H1 (cell line): ENCODE measurements at regions not wholly inside any gene's neighbourhood (a gene's known extent, or its start where the extent isn't known, plus 50 kb on each side); places are given as distances from the start of the nearest gene placed in this dataset.

ENCODE experiments used
- CTCF ChIA-PET: fragments of 300-600 bp; sonication (Branson Sonifier 250); formaldehyde crosslinking; loops from one replicate; lab custom pipeline; 2021; ENCODE audit not compliant: partially characterized antibody; lab: Charles Lee
- POLR2A ChIA-PET: fragments of 300-600 bp; sonication (Branson Sonifier 250); formaldehyde crosslinking; loops from one replicate; lab custom pipeline; 2021; ENCODE audit warnings: inconsistent platforms; ENCODE audit not compliant: partially characterized antibody; lab: Charles Lee
- DNase-seq, 2 experiments: peaks; one replicate each; pipeline versions ENCODE4 v3.0.0 to v3.0.0-alpha.2; 2010 to 2022; ENCODE audit warnings: low spot score in 2 of 2, low read depth in 1 of 2, mixed read lengths in 1 of 2
- FAIRE-seq: peaks from 2 replicates; lab custom pipeline; 2011; peaks lifted over from hg19 to GRCh38; lab: Jason Lieb, UNC
- H2AFZ ChIP-seq: 2 replicates; pipeline ENCODE4 v1.8.1; 2012; ENCODE audit warnings: low read length, inconsistent platforms
- H2AK5ac ChIP-seq: 2 replicates; pipeline ENCODE4 v1.6.1; 2013; ENCODE audit warnings: low read depth, low read length
- H2BK120ac ChIP-seq: replicated peaks from 2 replicates; pipeline ENCODE3; 2013; ENCODE audit warnings: low read depth, low read length, inconsistent platforms
- H2BK12ac ChIP-seq: 2 replicates; pipeline ENCODE4 v1.6.1; 2013; ENCODE audit warnings: low read depth, low read length
- H2BK15ac ChIP-seq: 2 replicates; pipeline ENCODE4 v1.6.1; 2013; ENCODE audit warnings: low read length
- H2BK20ac ChIP-seq: 2 replicates; pipeline ENCODE4 v1.6.1; 2013; ENCODE audit warnings: low read length
- H2BK5ac ChIP-seq: 2 replicates; pipeline ENCODE4 v1.6.1; 2013; ENCODE audit warnings: low read depth, low read length
- H3K14ac ChIP-seq: 2 replicates; pipeline ENCODE4 v1.6.1; 2013; ENCODE audit warnings: inconsistent platforms; ENCODE audit not compliant: insufficient read length
- H3K18ac ChIP-seq: 2 replicates; pipeline ENCODE4 v1.6.1; 2013; ENCODE audit warnings: low read length; ENCODE audit errors: extremely low read depth
- H3K23ac ChIP-seq: 2 replicates; pipeline ENCODE4 v1.6.1; 2013; ENCODE audit warnings: inconsistent platforms; ENCODE audit not compliant: insufficient read length
- H3K23me2 ChIP-seq: 2 replicates; pipeline ENCODE4 v1.6.1; 2013; ENCODE audit warnings: low read depth, low read length
- H3K27ac ChIP-seq: 2 replicates; pipeline ENCODE4 v1.6.1; 2011; ENCODE audit warnings: low read depth, low read length, inconsistent platforms
- H3K27me3 ChIP-seq, 4 experiments: replicated peaks in 1 of 4; 1 replicate in 1 of 4; 2 replicates in 3 of 4; pipeline versions ENCODE4 v1.6.1 to v1.8.1; 2011 to 2013; ENCODE audit warnings: low read length in 3 of 4, mild to moderate bottlenecking in 3 of 4, inconsistent platforms in 2 of 4, mixed read lengths in 2 of 4, moderate library complexity in 1 of 4; ENCODE audit not compliant: control insufficient read depth in 3 of 4, insufficient read depth in 3 of 4; ENCODE audit errors: extremely low read depth in 1 of 4
- H3K36me3 ChIP-seq, 4 experiments: 2 replicates each; pipeline versions ENCODE4 v1.6.1 to v1.8.1; 2011 to 2013; ENCODE audit warnings: mild to moderate bottlenecking in 4 of 4, low read length in 3 of 4, moderate library complexity in 2 of 4, control low read depth in 1 of 4, inconsistent platforms in 1 of 4; ENCODE audit not compliant: insufficient read depth in 4 of 4, control insufficient read depth in 2 of 4
- H3K4ac ChIP-seq: replicated peaks from 2 replicates; pipeline ENCODE3; 2013; ENCODE audit warnings: low read length, low read depth, mixed read lengths, inconsistent platforms; ENCODE audit not compliant: insufficient read length
- H3K4me1 ChIP-seq, 4 experiments: replicated peaks in 1 of 4; 1 replicate in 1 of 4; 2 replicates in 3 of 4; pipeline versions ENCODE4 v1.6.1 to v1.8.1; 2011 to 2013; ENCODE audit warnings: low read length in 3 of 4, inconsistent platforms in 2 of 4, mixed read lengths in 1 of 4; ENCODE audit not compliant: insufficient read depth in 4 of 4, control insufficient read depth in 3 of 4
- H3K4me2 ChIP-seq, 2 experiments: 2 replicates each; pipeline versions ENCODE4 v1.6.1 to v1.8.1; 2011 to 2013; ENCODE audit warnings: low read depth in 2 of 2, low read length in 2 of 2, control low read depth in 1 of 2, inconsistent platforms in 1 of 2, mild to moderate bottlenecking in 1 of 2; ENCODE audit not compliant: insufficient read depth in 1 of 2
- H3K4me3 ChIP-seq, 4 experiments: fragments of 200-600, 300-600 bp in 1 of 4; sonication (generic), shearing (Covaris generic), sonication (Bioruptor Twin) in 1 of 4; 2 replicates each; pipeline versions ENCODE4 v1.5.1 to v1.8.1; 2011 to 2016; ENCODE audit warnings: low read length in 4 of 4, low read depth in 3 of 4, control low read depth in 2 of 4, inconsistent platforms in 2 of 4, mild to moderate bottlenecking in 2 of 4, mixed read lengths in 1 of 4, moderate library complexity in 1 of 4; ENCODE audit not compliant: insufficient read depth in 2 of 4; ENCODE audit errors: extremely low read depth in 1 of 4
- H3K56ac ChIP-seq: replicated peaks from 2 replicates; pipeline ENCODE3; 2013; ENCODE audit warnings: low read depth, mild to moderate bottlenecking, mixed read lengths, low read length, inconsistent platforms; ENCODE audit not compliant: insufficient read length
- H3K79me1 ChIP-seq: 2 replicates; pipeline ENCODE4 v1.6.1; 2013; ENCODE audit warnings: low read depth, low read length, control low read depth
- H3K79me2 ChIP-seq, 2 experiments: 2 replicates each; pipeline versions ENCODE4 v1.6.1 to v1.8.1; 2012 to 2013; ENCODE audit warnings: low read length in 2 of 2, mild to moderate bottlenecking in 2 of 2, inconsistent platforms in 1 of 2; ENCODE audit not compliant: insufficient read depth in 2 of 2, control insufficient read depth in 1 of 2
- H3K9ac ChIP-seq, 4 experiments: replicated peaks in 1 of 4; 1 replicate in 1 of 4; 2 replicates in 3 of 4; pipeline versions ENCODE4 v1.6.1 to v1.8.1; 2011 to 2013; ENCODE audit warnings: low read depth in 3 of 4, low read length in 3 of 4, control low read depth in 2 of 4, mild to moderate bottlenecking in 2 of 4, moderate library complexity in 2 of 4, inconsistent platforms in 1 of 4; ENCODE audit errors: extremely low read depth in 1 of 4
- H3K9me3 ChIP-seq, 2 experiments: 2 replicates each; pipeline versions ENCODE4 v1.6.1 to v1.8.1; 2012 to 2013; ENCODE audit warnings: mild to moderate bottlenecking in 2 of 2, moderate library complexity in 2 of 2, control low read depth in 1 of 2, inconsistent platforms in 1 of 2, low read depth in 1 of 2, low read length in 1 of 2, mixed read lengths in 1 of 2; ENCODE audit not compliant: insufficient read depth in 2 of 2
- H4K20me1 ChIP-seq, 2 experiments: replicated peaks in 1 of 2; 2 replicates each; pipeline versions ENCODE3 to v1.8.1; 2011 to 2013; ENCODE audit warnings: inconsistent platforms in 2 of 2, low read length in 2 of 2, mild to moderate bottlenecking in 1 of 2; ENCODE audit not compliant: insufficient read depth in 2 of 2, control insufficient read depth in 1 of 2
- H4K5ac ChIP-seq: 2 replicates; pipeline ENCODE4 v1.6.1; 2013; ENCODE audit warnings: low read length, low read depth, mixed read lengths, inconsistent platforms; ENCODE audit not compliant: insufficient read length
- H4K8ac ChIP-seq: 2 replicates; pipeline ENCODE4 v1.8.0; 2013; ENCODE audit warnings: mild to moderate bottlenecking, moderate library complexity, low read length, inconsistent platforms; ENCODE audit not compliant: insufficient read depth; ENCODE audit errors: extremely low read depth
- H4K91ac ChIP-seq: replicated peaks from 2 replicates; pipeline ENCODE3; 2013; ENCODE audit warnings: low read length, mixed read lengths, inconsistent platforms; ENCODE audit not compliant: insufficient read length
- NANOG ChIP-seq: IDR thresholded peaks from 2 replicates; pipeline ENCODE4 v1.6.1; 2011; ENCODE audit warnings: low read length, low read depth, mild to moderate bottlenecking, inconsistent platforms; ENCODE audit not compliant: insufficient read depth, poor library complexity, severe bottlenecking
- TAF1 ChIP-seq: IDR thresholded peaks from 2 replicates; pipeline ENCODE4 v1.6.1; 2011; ENCODE audit warnings: mild to moderate bottlenecking, low read depth, low read length
- TCF12 ChIP-seq: IDR thresholded peaks from 2 replicates; pipeline ENCODE4 v1.6.1; 2011; ENCODE audit warnings: low read depth, mild to moderate bottlenecking, low read length

GRCh38 chr18:27653247-27653646, 468.1 kb upstream of the CHST9 start:
- ChIA-PET CTCF (interaction anchor here (0.6 to 1.8 kb wide), 3 partner anchors 32 to 738 kb away, joined by 3 to 6 read pairs (median 3); no protein-coding TSS in a partner anchor), POLR2A (no interaction called here)
- Histone ChIP-seq H3K23ac (no peak overlapping the region), H4K20me1 (no peaks in the 10 kb centered on the region), H3K4me1 (peaks cover 0 to 4% (median 2%) of the 10 kb centered on the region in 4 experiments; a peak in 3 of 7 replicates), H3K79me2 (no peaks in the 10 kb centered on the region), H3K18ac (no peak overlapping the region), H4K5ac (no peak overlapping the region), H2AFZ (no peak overlapping the region), H3K4me2 (no peak overlapping the region), H2AK5ac (no peak overlapping the region), H3K9ac (no peak overlapping the region), H3K27me3 (no peaks in the 10 kb centered on the region), H2BK15ac (no peak overlapping the region), H3K36me3 (no peaks in the 10 kb centered on the region), H2BK12ac (no peak overlapping the region), H3K4ac (no peak overlapping the region), H2BK5ac (no peak overlapping the region), H3K56ac (no peak overlapping the region), H4K91ac (no peak overlapping the region), H4K8ac (no peak overlapping the region), H3K14ac (no peak overlapping the region), H3K9me3 (no peaks in the 10 kb centered on the region), H3K23me2 (no peaks in the 10 kb centered on the region), H3K4me3 (no peak overlapping the region), H3K27ac (no peak overlapping the region), H2BK20ac (no peak overlapping the region), H3K79me1 (no peaks in the 10 kb centered on the region), H2BK120ac (no peak overlapping the region)
- DNase-seq (no peak), FAIRE-seq (no peak)
- TF ChIP-seq TCF12 (no peak), TAF1 (no peak), NANOG (no peak)
